GM19467 (cell line): ENCODE measurements at regions not wholly inside any gene's neighbourhood (a gene's known extent, or its start where the extent isn't known, plus 50 kb on each side); places are given as distances from the start of the nearest gene placed in this dataset.
"Not testable (repeated sequence)": the region's sequence is repeated elsewhere in the genome, so short reads cannot be mapped to it uniquely, and the experiment has no call there.

ENCODE experiments used
- ATAC-seq: cut with Tn5 transposase; IDR thresholded peaks from one replicate; pipeline ENCODE4 v1.9.1; 2021; ENCODE audit warnings: mild to moderate bottlenecking, moderate library complexity; ENCODE audit not compliant: unreplicated experiment

- ATAC-seq: peak; percentile 99
These were observed 134.4 kb upstream of the FAM3C start for GRCh38 chr7:121530227-121531174.

- no peak for ATAC-seq
These were observed 132.9 kb upstream of the FAM3C start for GRCh38 chr7:121529003-121529402.

GRCh38 chr7:121526210-121526609 is 130.1 kb upstream of the FAM3C start:
- ATAC-seq: not testable (repeated sequence)

- ATAC-seq: no peak
These were observed 129.2 kb upstream of the FAM3C start for GRCh38 chr7:121525155-121525819.

DNA sequence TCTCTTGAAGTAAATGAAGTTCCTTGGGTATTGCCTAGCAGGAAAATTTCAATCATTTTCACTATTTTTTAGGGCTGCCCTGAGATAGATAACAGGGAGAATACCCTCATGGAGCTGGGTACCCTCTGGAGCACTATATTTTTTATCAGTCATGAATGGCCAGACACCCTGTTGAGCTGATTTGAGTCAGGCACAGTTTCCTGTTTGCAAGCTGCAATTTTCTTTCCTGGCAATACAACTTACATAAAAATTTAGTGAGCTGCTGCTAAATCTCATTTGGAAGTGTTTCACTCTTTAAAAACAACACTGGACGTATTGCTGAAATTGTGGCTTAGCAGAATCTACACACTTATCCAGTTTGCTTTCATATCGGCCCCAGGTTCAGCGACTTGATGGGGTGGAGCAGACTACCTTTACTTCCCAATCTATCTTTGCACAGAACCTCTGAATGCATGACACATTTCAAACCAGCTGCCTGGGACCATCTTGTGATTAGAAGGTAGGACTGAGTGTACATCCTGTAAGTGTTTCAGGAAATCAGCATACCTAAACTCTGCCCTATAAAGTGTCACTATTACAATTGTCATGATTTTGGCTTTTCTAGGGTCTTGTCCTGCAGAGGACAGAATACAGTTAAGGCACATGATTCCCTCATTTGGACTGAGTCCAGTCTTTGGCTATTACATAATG is 125.7 kb upstream of the FAM3C start:
- ATAC-seq: no peak

- ATAC-seq: no peak
These were observed 124.8 kb upstream of the FAM3C start for GRCh38 chr7:121520911-121521310.

DNA sequence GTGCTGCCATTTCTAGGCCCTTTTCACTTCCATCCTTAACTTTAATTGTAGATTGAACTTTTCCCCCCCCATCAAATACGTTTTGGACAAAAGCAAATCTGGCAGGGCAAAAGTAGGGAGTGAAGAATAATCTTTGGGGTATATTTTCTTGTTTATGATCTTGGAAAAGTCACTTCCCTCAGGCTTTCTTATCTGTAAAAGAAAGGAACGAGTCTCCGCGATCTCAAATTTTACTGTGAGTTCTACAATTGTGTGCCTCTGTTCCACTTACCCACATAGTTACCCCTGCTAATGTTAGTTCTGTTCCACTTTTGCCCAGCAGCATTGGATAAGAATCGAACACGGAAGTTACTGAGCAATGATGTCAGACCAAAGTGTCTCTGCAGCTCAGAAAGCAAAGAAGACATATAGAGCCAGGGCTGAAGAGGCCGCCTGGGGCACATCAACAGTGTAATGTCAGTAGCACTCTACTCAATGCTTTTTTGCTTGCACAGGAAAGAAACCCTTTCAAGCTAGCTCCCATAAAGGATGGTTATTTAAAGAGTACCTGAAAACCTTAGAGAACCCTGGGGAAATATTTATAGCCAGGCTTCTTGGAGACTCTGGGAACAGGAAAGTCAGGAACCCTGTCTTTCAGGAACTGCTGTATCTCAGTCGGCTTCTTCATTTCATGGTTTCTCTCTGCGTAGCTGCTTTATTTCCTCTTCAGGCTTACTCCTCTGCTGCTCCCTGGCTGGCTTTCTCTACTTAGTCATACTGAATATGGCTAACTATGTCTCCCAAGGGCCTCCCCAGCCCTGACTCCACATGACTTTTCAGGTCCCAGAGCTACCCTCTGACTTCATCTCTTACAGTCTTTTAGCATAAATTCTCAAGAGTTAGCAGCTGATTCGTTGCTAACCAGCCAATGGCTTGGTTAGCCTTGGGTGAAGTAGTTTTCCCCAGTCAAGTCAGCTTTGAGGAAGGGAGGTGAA is 123.7 kb upstream of the FAM3C start:
- ATAC-seq: no peak

DNA sequence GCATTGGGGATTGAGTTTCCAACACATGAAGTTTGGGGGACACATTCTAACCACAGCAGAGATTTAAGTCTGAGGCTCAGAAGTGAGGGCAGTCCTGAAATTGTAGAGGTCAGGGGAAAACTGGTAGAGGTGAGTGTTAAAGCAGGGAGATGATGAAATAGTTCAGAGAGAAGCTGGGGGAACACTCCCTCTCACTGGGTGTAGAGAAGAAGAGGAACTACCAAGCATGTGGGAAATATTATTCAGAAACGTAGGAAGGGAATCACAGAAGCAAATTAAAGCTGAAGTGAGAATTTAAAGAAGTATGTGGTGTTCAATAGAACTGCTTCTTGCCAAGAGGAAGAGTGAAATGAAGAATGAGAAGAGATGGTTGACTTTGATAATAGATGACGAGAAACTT is 121.5 kb upstream of the FAM3C start:
- no peak for ATAC-seq

DNA sequence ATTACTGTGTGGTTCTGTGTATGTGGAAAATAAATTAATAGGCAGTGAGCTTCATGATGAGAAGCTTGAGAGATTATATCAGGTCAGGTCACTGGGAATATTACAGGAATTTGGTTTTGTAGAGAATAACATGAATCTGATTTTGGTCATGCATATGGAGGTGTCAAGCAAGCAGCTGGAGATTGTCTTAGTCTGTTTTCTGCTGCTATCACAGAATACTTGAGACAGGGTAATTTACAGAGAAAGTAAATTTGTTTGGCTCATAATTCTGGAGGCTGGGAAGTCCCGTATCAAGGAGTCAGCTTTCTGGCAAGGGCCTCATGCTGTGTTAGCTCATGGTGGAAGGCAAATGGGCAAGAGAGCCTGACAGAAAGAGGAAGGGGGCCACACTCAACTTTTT is 120.7 kb upstream of the FAM3C start:
- no peak for ATAC-seq

DNA sequence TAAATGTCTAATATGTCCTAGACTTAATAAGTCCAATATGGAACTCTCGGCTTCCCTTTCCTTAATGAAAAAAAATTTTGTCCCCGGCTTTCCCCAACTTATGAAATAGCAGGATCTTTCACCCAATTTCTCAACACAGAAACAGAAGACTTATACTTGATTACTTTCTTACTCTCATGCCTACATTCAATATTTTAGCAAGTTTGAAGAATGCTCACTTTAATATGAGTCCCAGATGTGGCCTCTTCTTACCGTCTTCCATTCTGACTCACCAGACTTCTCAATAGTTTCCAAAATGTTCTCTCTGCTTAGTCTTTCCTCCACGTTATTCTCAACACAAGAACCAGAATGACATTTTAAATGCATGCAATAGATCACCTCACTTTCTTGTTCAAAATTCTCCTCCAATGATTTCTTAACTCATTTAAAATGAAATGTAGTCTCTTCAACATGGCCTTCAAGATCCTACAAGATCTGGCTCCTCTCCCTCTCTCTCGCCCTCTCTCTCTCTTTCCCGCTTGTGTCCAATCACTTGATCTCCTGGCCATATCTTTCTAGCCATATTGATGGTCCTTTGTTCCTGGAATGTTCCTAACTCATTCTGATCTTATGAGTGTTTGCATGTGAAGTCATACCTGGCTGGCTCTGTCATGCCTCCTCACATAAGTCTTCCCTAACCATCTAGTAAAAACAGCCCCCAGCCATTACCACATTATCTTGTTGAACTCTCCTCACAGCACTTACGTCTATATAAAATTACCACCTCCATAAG is 119.7 kb upstream of the FAM3C start:
- no peak for ATAC-seq

- no peak for ATAC-seq
These were observed 119.1 kb upstream of the FAM3C start for GRCh38 chr7:121515229-121515628.

DNA sequence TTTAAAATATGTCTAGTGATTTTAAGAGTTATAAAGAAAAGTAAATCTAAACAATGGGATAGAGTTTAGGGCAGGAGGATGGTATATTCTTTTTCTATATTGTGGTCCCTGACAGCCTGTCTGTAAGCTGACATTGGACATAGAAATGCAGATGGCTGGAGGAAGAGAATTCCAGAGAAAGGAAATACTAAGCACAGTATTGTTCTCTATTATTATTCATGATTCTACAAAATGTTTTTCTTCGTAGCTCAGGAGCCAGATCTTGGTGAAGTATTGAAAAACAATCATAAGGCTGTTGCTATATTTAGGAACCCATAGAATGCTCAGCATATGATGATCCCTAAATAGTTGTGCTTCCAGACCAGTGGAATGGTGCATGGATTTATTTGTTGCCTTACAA is 117.0 kb upstream of the FAM3C start:
- no peak for ATAC-seq

DNA sequence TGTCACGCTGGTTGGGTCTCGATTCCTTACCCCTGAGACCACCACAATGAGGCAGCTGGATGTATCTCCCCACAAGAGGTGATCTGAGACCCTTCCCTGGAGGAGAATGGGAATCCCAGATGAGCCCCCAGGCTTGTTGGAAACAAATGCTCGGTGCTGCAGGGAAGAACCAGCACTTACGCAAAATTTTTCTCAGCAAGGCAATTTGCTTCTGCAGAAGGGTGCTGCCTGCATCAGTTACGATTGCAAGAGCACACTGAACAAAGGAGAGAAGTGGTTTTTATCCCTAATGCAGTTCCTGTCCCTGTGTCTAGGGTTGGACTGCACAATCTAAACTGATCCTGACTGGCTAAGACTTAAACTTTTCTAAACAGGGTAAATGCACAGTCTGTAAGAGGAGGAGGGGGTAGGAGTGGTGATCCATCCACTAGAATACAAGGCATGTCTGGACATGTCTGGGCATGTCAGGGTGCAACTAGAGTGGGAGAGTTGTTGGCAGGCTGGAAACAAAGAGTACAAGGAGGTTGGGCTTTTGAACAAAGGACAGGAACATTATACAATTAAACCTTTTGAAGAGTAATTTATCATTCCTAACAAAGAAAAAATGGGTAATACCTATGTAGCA is 114.9 kb upstream of the FAM3C start:
- ATAC-seq: no peak

DNA sequence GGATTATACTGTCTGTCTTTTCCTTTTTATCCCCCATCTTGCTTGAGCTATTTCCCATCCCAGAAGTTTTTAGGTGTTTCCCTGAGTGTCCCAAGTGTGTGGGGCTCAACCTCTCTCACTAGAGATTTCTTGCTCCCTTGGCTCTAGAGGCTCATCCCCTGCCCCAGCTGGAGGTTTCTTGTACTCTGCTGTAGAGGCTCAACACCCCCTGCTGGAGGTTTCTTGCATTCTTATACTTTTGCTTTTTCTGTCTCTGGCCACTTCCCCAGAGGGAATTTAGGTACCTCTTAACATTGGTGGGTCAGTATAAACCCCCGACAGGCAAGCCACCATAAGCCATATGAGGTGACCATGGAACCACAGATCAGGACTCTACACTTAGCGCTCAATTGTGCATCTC is 114.2 kb upstream of the FAM3C start:
- ATAC-seq: no peak

- ATAC-seq: no peak
These were observed 109.6 kb upstream of the FAM3C start for GRCh38 chr7:121505540-121506182.

DNA sequence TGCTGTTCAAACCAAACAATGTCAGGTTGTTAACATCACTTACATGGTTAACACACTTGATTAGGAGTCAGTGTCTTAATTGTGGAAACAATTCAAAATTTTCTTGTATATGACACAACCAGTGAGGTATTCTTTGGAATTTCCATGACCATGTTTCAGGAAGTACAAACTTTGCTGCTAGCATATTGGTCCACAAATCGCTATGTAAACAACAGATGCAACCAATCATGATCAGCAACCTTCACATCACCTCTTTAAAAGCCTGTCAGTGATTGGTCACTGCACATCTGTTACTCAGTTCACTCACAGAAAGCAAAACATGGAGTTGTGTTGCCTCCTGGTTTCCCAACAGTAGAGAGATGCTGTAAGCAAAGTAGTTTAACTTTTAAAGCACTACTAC is 108.9 kb upstream of the FAM3C start:
- ATAC-seq: no peak

- ATAC-seq: no peak
These were observed 108.4 kb upstream of the FAM3C start for GRCh38 chr7:121504482-121504881.

- no peak for ATAC-seq
These were observed 107.6 kb upstream of the FAM3C start for GRCh38 chr7:121503730-121504129.

DNA sequence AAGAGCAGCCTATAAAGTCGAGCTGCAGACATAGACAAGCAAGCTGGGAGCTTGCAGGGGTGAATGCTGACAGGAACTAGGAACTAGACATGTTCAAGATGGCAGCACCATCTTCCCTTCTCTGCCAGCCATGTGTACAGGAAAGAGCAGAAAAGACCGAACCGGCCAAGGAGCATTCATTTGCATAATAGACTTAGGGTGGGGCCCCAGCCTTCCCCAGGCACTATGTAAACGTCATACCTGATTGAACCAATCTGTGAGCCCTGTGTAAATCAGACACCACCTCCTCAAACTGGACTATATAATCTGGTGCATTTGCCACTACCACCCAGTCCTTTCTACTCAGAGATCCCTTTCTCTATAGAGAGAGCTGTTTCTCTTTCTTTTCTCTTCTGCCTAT is 106.9 kb upstream of the FAM3C start:
- no peak for ATAC-seq
